Upper lobe of right lung (tissue), 1 donor: ENCODE measurements at regions not wholly inside any gene's neighbourhood (a gene's known extent, or its start where the extent isn't known, plus 50 kb on each side); places are given as distances from the start of the nearest gene placed in this dataset.

Experiments used
- ATAC-seq: fragments of 200-7000 bp; cut with Tn5 transposase; one replicate; pipeline ENCODE4 v1.9.1; 2020; ENCODE audit warnings: mild to moderate bottlenecking, moderate library complexity
- DNase-seq: peaks from one replicate; pipeline ENCODE4 v3.0.0-alpha.2; 2020
- H3K27ac ChIP-seq: fragments of 200-600 bp; one replicate; pipeline ENCODE4 v1.8.0; 2022
- H3K27me3 ChIP-seq: fragments of 200-600 bp; one replicate; pipeline ENCODE4 v1.8.0; 2022; ENCODE audit warnings: mild to moderate bottlenecking
- H3K36me3 ChIP-seq: fragments of 200-600 bp; one replicate; pipeline ENCODE4 v1.8.0; 2022
- H3K4me1 ChIP-seq: fragments of 200-600 bp; one replicate; pipeline ENCODE4 v1.8.0; 2022
- H3K4me3 ChIP-seq: fragments of 200-600 bp; one replicate; pipeline ENCODE4 v1.8.0; 2022; ENCODE audit warnings: mild to moderate bottlenecking
- H3K9me3 ChIP-seq: fragments of 200-600 bp; one replicate; pipeline ENCODE4 v1.8.0; 2022
- CTCF ChIP-seq: fragments of 200-600 bp; IDR thresholded peaks from one replicate; pipeline ENCODE4 v1.8.0; 2022; ENCODE audit warnings: antibody characterized with exemption
- intact Hi-C: fragments of 100-400 bp; cut with DNase I; formaldehyde crosslinking; loops from one replicate; pipeline ENCODE4 v1.11.0; 2022
- donor health status: DM: no; HTN: yes; CAD: no; lungs with severe emphysema.

- Histone ChIP-seq H3K36me3 (no peaks in the 10 kb centered on the region), H3K4me3 (no peak overlapping the region), H3K27ac (no peak overlapping the region), H3K4me1 (no peaks in the 10 kb centered on the region), H3K9me3 (no peaks in the 10 kb centered on the region), H3K27me3 (no peaks in the 10 kb centered on the region)
- no peak for ATAC-seq
- DNase-seq: no peak
- no peak for TF ChIP-seq CTCF
- intact Hi-C loops: no loop called here
Observed at GRCh38 chr2:82278416-82278815, 1973.9 kb upstream of the LRRTM1 start.

- no peak overlapping the region for H3K4me3 ChIP-seq
- H3K36me3 ChIP-seq: no peaks in the 10 kb centered on the region
- no peaks in the 10 kb centered on the region for H3K4me1 ChIP-seq
- no peak for DNase-seq
- no peaks in the 10 kb centered on the region for H3K27me3 ChIP-seq
- ATAC-seq: no peak
- H3K9me3 ChIP-seq: no peaks in the 10 kb centered on the region
- no peak overlapping the region for H3K27ac ChIP-seq
- no peak for TF ChIP-seq CTCF
- intact Hi-C loops: no loop called here
Observed at GRCh38 chr2:82275599-82275998, 1971.0 kb upstream of the LRRTM1 start.

- H3K4me3 ChIP-seq: no peak overlapping the region
- no peaks in the 10 kb centered on the region for H3K9me3 ChIP-seq
- H3K4me1 ChIP-seq: no peaks in the 10 kb centered on the region
- H3K27ac ChIP-seq: no peak overlapping the region
- DNase-seq: no peak
- TF ChIP-seq CTCF: no peak
- H3K36me3 ChIP-seq: no peaks in the 10 kb centered on the region
- no peak for ATAC-seq
- intact Hi-C loops: no loop called here
- no peaks in the 10 kb centered on the region for H3K27me3 ChIP-seq
Observed at GRCh38 chr2:82268446-82268845, 1963.9 kb upstream of the LRRTM1 start.

- H3K4me3 ChIP-seq: no peak overlapping the region
- intact Hi-C loops: no loop called here
- TF ChIP-seq CTCF: no peak
- H3K4me1 ChIP-seq: no peaks in the 10 kb centered on the region
- no peak overlapping the region for H3K27ac ChIP-seq
- DNase-seq (no peak), ATAC-seq (no peak)
- no peaks in the 10 kb centered on the region for H3K9me3 ChIP-seq
- H3K36me3 ChIP-seq: no peaks in the 10 kb centered on the region
- no peaks in the 10 kb centered on the region for H3K27me3 ChIP-seq
Observed at GRCh38 chr2:82260521-82260920, 1956.0 kb upstream of the LRRTM1 start.

GRCh38 chr2:82259551-82259950 lies 1955.0 kb upstream of the LRRTM1 start:
- H3K4me1 ChIP-seq: no peaks in the 10 kb centered on the region
- ATAC-seq: no peak
- intact Hi-C loops: no loop called here
- no peak for DNase-seq
- H3K36me3 ChIP-seq: no peaks in the 10 kb centered on the region
- no peak overlapping the region for H3K4me3 ChIP-seq
- no peak for TF ChIP-seq CTCF
- H3K9me3 ChIP-seq: no peaks in the 10 kb centered on the region
- no peak overlapping the region for H3K27ac ChIP-seq
- H3K27me3 ChIP-seq: no peaks in the 10 kb centered on the region

GRCh38 chr2:82257796-82258555 lies 1953.4 kb upstream of the LRRTM1 start:
- Histone ChIP-seq H3K4me1 (no peaks in the 10 kb centered on the region), H3K9me3 (no peaks in the 10 kb centered on the region), H3K27me3 (no peaks in the 10 kb centered on the region), H3K36me3 (no peaks in the 10 kb centered on the region), H3K4me3 (no peak overlapping the region), H3K27ac (no peak overlapping the region)
- no peak for ATAC-seq
- intact Hi-C loops: no loop called here
- no peak for TF ChIP-seq CTCF
- no peak for DNase-seq
